IMR-90 (cell line): ENCODE measurements at regions not wholly inside any gene's neighbourhood (a gene's known extent, or its start where the extent isn't known, plus 50 kb on each side); places are given as distances from the start of the nearest gene placed in this dataset.

ENCODE experiments used
- ATAC-seq: fragments of 200-7000 bp; cut with Tn5 transposase; 2 replicates; pipeline ENCODE4 v1.9.1; 2020; ENCODE audit warnings: low read depth, mild to moderate bottlenecking, moderate library complexity
- BruUV-seq: library from RNA; stranded (reverse); fragments of 400-500 nt; replicated peaks from 2 replicates; lab custom pipeline; 2021; lab: Mats Ljungman, UMichigan
- CTCF ChIA-PET: fragments of 300-600 bp; formaldehyde crosslinking; extraction: SDS; loops from one replicate; lab custom pipeline; 2021; ENCODE audit warnings: antibody characterized with exemption; lab: Yijun Ruan, JAX
- POLR2A ChIA-PET: fragments of 300-600 bp; sonication (Branson Sonifier 250); formaldehyde crosslinking; loops from one replicate; lab custom pipeline; 2022; ENCODE audit warnings: antibody characterized with exemption; ENCODE audit not compliant: unreplicated experiment; lab: Charles Lee
- DNase-seq: peaks from one replicate; pipeline ENCODE4 v3.0.0; 2013
- H2AFZ ChIP-seq: replicated peaks from 2 replicates; pipeline ENCODE3; 2013; ENCODE audit warnings: low read length, mild to moderate bottlenecking; ENCODE audit not compliant: poor library complexity
- H2AK5ac ChIP-seq: 2 replicates; pipeline ENCODE4 v1.6.1; 2013; ENCODE audit warnings: low read depth, low read length, inconsistent platforms
- H2AK9ac ChIP-seq: replicated peaks from 2 replicates; pipeline ENCODE3; 2013; ENCODE audit warnings: mild to moderate bottlenecking, low read depth, low read length, moderate library complexity; ENCODE audit not compliant: poor library complexity
- H2BK120ac ChIP-seq: 2 replicates; pipeline ENCODE4 v1.6.1; 2013; ENCODE audit warnings: low read depth, low read length, inconsistent platforms
- H2BK15ac ChIP-seq: 3 replicates; pipeline ENCODE4 v1.6.1; 2013; ENCODE audit warnings: low read depth, low read length, inconsistent platforms
- H2BK20ac ChIP-seq: 2 replicates; pipeline ENCODE4 v1.6.1; 2013; ENCODE audit warnings: low read depth, mild to moderate bottlenecking, inconsistent platforms, low read length, moderate library complexity
- H2BK5ac ChIP-seq: 2 replicates; pipeline ENCODE4 v1.6.1; 2013; ENCODE audit warnings: mild to moderate bottlenecking, low read depth, low read length, inconsistent platforms; ENCODE audit not compliant: poor library complexity, severe bottlenecking
- H3K14ac ChIP-seq: replicated peaks from 2 replicates; pipeline ENCODE4 v1.6.1; 2013; ENCODE audit warnings: low read depth, low read length, inconsistent platforms
- H3K18ac ChIP-seq: 2 replicates; pipeline ENCODE4 v1.6.1; 2013; ENCODE audit warnings: low read depth, low read length, control low read depth
- H3K23ac ChIP-seq: 2 replicates; pipeline ENCODE4 v1.6.1; 2013; ENCODE audit warnings: low read depth, low read length, inconsistent platforms
- H3K27ac ChIP-seq: 2 replicates; pipeline ENCODE4 v1.5.1; 2013; ENCODE audit warnings: mild to moderate bottlenecking, control low read depth, low read length; ENCODE audit not compliant: insufficient read depth
- H3K27me3 ChIP-seq: 2 replicates; pipeline ENCODE4 v1.6.1; 2013; ENCODE audit warnings: low read length; ENCODE audit not compliant: control insufficient read depth, insufficient read depth
- H3K36me3 ChIP-seq: 2 replicates; pipeline ENCODE4 v1.6.1; 2013; ENCODE audit warnings: low read length, mixed read lengths; ENCODE audit not compliant: control insufficient read depth, insufficient read depth
- H3K4ac ChIP-seq: 2 replicates; pipeline ENCODE4 v1.6.1; 2013; ENCODE audit warnings: low read depth, low read length, inconsistent platforms
- H3K4me1 ChIP-seq: 2 replicates; pipeline ENCODE4 v1.6.1; 2013; ENCODE audit warnings: low read length, mixed read lengths; ENCODE audit not compliant: control insufficient read depth, insufficient read depth
- H3K4me2 ChIP-seq: 2 replicates; pipeline ENCODE4 v1.6.1; 2013; ENCODE audit warnings: low read depth, mild to moderate bottlenecking, control low read depth, low read length, moderate library complexity
- H3K4me3 ChIP-seq: 2 replicates; pipeline ENCODE4 v1.5.1; 2013; ENCODE audit warnings: low read depth, mild to moderate bottlenecking, control low read depth, low read length, moderate library complexity; ENCODE audit not compliant: insufficient read depth
- H3K56ac ChIP-seq: 2 replicates; pipeline ENCODE4 v1.6.1; 2013; ENCODE audit warnings: low read length, inconsistent platforms; ENCODE audit not compliant: insufficient read depth; ENCODE audit errors: extremely low read depth
- H3K79me1 ChIP-seq, 2 experiments: 2 replicates each; pipeline ENCODE4 v1.6.1; 2013; ENCODE audit warnings: low read length in 2 of 2, inconsistent platforms in 1 of 2, low read depth in 1 of 2
- H3K9ac ChIP-seq: 2 replicates; pipeline ENCODE4 v1.6.1; 2013; ENCODE audit warnings: low read depth, low read length, control low read depth
- H3K9me1 ChIP-seq: 2 replicates; pipeline ENCODE4 v1.6.1; 2013; ENCODE audit warnings: low read length, inconsistent platforms; ENCODE audit not compliant: insufficient read depth
- H3K9me3 ChIP-seq: 2 replicates; pipeline ENCODE4 v1.6.1; 2013; ENCODE audit warnings: low read length; ENCODE audit not compliant: control insufficient read depth, insufficient read depth
- H4K20me1 ChIP-seq: 2 replicates; pipeline ENCODE4 v1.6.1; 2013; ENCODE audit warnings: low read length, inconsistent platforms; ENCODE audit not compliant: insufficient read depth
- H4K5ac ChIP-seq: 2 replicates; pipeline ENCODE4 v1.6.1; 2013; ENCODE audit warnings: mild to moderate bottlenecking, low read depth, low read length, control low read depth
- H4K8ac ChIP-seq, 2 experiments: 2 replicates each; pipeline ENCODE4 v1.6.1; 2013; ENCODE audit warnings: low read depth in 2 of 2, low read length in 2 of 2, control low read depth in 1 of 2, inconsistent platforms in 1 of 2
- H4K91ac ChIP-seq: 2 replicates; pipeline ENCODE4 v1.6.1; 2013; ENCODE audit warnings: low read depth, low read length, inconsistent platforms; ENCODE audit not compliant: insufficient read depth
- BHLHE40 ChIP-seq: fragments of 150-350 bp; IDR thresholded peaks from 2 replicates; pipeline ENCODE4 v1.6.1; 2016; ENCODE audit warnings: mild to moderate bottlenecking, low read depth, low read length
- CEBPB ChIP-seq: IDR thresholded peaks from 2 replicates; pipeline ENCODE4 v1.6.1; 2012; ENCODE audit warnings: low read depth, low read length, improper control_type of control experiment
- CHD1 ChIP-seq: IDR thresholded peaks from 2 replicates; pipeline ENCODE4 v1.6.1; 2012; ENCODE audit warnings: low read depth, low read length, improper control_type of control experiment
- FOS ChIP-seq: fragments of 150-350 bp; IDR thresholded peaks from 2 replicates; pipeline ENCODE4 v1.6.1; 2016; ENCODE audit warnings: low read depth, low read length
- MAFK ChIP-seq: IDR thresholded peaks from 2 replicates; pipeline ENCODE4 v1.6.1; 2012; ENCODE audit warnings: low read depth, low read length, improper control_type of control experiment
- MAZ ChIP-seq: IDR thresholded peaks from 2 replicates; pipeline ENCODE4 v1.6.1; 2012; ENCODE audit warnings: low read depth, mild to moderate bottlenecking, low read length, improper control_type of control experiment, moderate library complexity, borderline replicate concordance
- MXI1 ChIP-seq: IDR thresholded peaks from 2 replicates; pipeline ENCODE4 v1.6.1; 2012; ENCODE audit warnings: low read depth, mild to moderate bottlenecking, low read length, moderate library complexity, borderline replicate concordance
- NFE2L2 ChIP-seq: fragments of 150-350 bp; IDR thresholded peaks from 2 replicates; pipeline ENCODE4 v1.6.1; 2016; ENCODE audit warnings: low read depth, mild to moderate bottlenecking, low read length
- POLR2A ChIP-seq: IDR thresholded peaks from 2 replicates; pipeline ENCODE4 v1.6.1; 2012; ENCODE audit warnings: mild to moderate bottlenecking, low read depth, low read length
- RAD21 ChIP-seq: IDR thresholded peaks from 2 replicates; pipeline ENCODE4 v1.6.1; 2012; ENCODE audit warnings: low read length, improper control_type of control experiment
- RCOR1 ChIP-seq: IDR thresholded peaks from 2 replicates; pipeline ENCODE4 v1.6.1; 2012; ENCODE audit warnings: mild to moderate bottlenecking, low read length, improper control_type of control experiment; ENCODE audit not compliant: insufficient replicate concordance
- RFX5 ChIP-seq: IDR thresholded peaks from 2 replicates; pipeline ENCODE4 v1.8.0; 2012; ENCODE audit warnings: low read depth, mild to moderate bottlenecking, low read length, moderate library complexity
- SMC3 ChIP-seq: fragments of 150-350 bp; IDR thresholded peaks from 2 replicates; pipeline ENCODE4 v1.6.1; 2016; ENCODE audit warnings: low read depth, mild to moderate bottlenecking, antibody characterized with exemption, low read length, moderate library complexity
- WGBS, 2 experiments: methylation state at CpG; one replicate each; pipeline versions ENCODE4 v1.1.5 to v1.1.7; 2013; ENCODE audit warnings: missing lambda C conversion rate in 2 of 2; ENCODE audit not compliant: insufficient read length in 1 of 2; ENCODE audit errors: extremely low coverage in 2 of 2; 5-methylcytosine and 5-hydroxymethylcytosine counted together
- dilution Hi-C: fragments of 300-500 bp; cut with HindIII; formaldehyde crosslinking; loops from one replicate; pipeline ENCODE4 v1.14.3; 2018; ENCODE audit warnings: low sequenced_read_pairs; ENCODE audit not compliant: unreplicated experiment
- in situ Hi-C: fragments of 300-500 bp; cut with MboI; formaldehyde crosslinking; loops from 3 replicates; pipeline ENCODE4 v1.14.3; 2019; ENCODE audit warnings: low sequenced_read_pairs, inconsistent platforms, mixed read lengths
- intact Hi-C: fragments of 100-400 bp; cut with micrococcal nuclease; formaldehyde crosslinking; loops from 2 replicates; pipeline ENCODE4 v1.10.0; 2022
- TF ChIP-seq, protein P1 (sequence below): conservative IDR thresholded peaks from 2 replicates; pipeline ENCODE4 v1.5.1; 2012; ENCODE audit warnings: mild to moderate bottlenecking, low read depth, low read length, improper control_type of control experiment
- TF ChIP-seq, protein P2 (sequence below): fragments of 150-350 bp; IDR thresholded peaks from 2 replicates; pipeline ENCODE4 v1.6.1; 2016; ENCODE audit warnings: low read depth, mild to moderate bottlenecking, low read length, moderate library complexity, borderline replicate concordance
- TF ChIP-seq, protein P3 (sequence below): fragments of 150-350 bp; IDR thresholded peaks from 2 replicates; pipeline ENCODE4 v1.6.1; 2017; ENCODE audit warnings: mild to moderate bottlenecking, antibody characterized with exemption, low read length, low read depth

DNA sequence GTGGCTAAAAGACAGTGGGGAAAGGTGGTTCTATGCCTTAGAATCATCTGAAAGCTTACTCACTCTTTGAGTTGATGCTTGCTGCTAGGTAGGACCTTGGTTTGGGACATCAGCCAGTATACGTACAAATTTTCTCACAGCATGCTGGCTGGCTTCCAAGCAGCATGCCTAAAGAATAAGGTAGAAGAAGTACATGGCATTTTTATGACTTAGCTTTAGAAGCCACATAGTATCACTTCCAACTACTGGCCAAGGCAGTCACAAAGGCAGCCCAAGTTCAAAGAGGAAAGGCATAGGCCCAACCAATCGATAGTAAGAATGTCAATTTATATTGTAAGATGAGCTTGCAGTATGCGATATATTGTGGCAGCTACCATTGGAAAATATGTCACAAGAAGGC lies 284.2 kb upstream of the CAND1 start:
- Histone ChIP-seq H2BK120ac (no peak overlapping the region), H3K18ac (no peak overlapping the region), H4K8ac (no peak overlapping the region), H3K4me1 (no peaks in the 10 kb centered on the region), H4K20me1 (no peaks in the 10 kb centered on the region), H2BK5ac (no peak overlapping the region), H3K27me3 (no peaks in the 10 kb centered on the region; the same call in 1 of the 2 replicates), H2AFZ (no peak overlapping the region), H3K14ac (no peak overlapping the region), H3K4me3 (no peak overlapping the region), H3K36me3 (no peaks in the 10 kb centered on the region), H2BK20ac (no peak overlapping the region), H2BK15ac (no peak overlapping the region), H3K4me2 (no peak overlapping the region), H3K79me1 (no peaks in the 10 kb centered on the region), H2AK9ac (no peak overlapping the region), H3K56ac (no peak overlapping the region), H3K9ac (no peak overlapping the region), H3K9me1 (no peaks in the 10 kb centered on the region), H3K23ac (no peak overlapping the region), H4K91ac (no peak overlapping the region), H3K4ac (no peak overlapping the region), H4K5ac (no peak overlapping the region), H3K27ac (no peak overlapping the region), H2AK5ac (no peak overlapping the region), H3K9me3 (no peaks in the 10 kb centered on the region)
- WGBS, 2 experiments: no CpG with 5 or more reads among the region's 3 CpGs
- TF ChIP-seq, protein P1, sequence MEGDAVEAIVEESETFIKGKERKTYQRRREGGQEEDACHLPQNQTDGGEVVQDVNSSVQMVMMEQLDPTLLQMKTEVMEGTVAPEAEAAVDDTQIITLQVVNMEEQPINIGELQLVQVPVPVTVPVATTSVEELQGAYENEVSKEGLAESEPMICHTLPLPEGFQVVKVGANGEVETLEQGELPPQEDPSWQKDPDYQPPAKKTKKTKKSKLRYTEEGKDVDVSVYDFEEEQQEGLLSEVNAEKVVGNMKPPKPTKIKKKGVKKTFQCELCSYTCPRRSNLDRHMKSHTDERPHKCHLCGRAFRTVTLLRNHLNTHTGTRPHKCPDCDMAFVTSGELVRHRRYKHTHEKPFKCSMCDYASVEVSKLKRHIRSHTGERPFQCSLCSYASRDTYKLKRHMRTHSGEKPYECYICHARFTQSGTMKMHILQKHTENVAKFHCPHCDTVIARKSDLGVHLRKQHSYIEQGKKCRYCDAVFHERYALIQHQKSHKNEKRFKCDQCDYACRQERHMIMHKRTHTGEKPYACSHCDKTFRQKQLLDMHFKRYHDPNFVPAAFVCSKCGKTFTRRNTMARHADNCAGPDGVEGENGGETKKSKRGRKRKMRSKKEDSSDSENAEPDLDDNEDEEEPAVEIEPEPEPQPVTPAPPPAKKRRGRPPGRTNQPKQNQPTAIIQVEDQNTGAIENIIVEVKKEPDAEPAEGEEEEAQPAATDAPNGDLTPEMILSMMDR: no peak
- TF ChIP-seq CEBPB (no peak), MAFK (no peak), SMC3 (no peak), RCOR1 (no peak), BHLHE40 (no peak), RFX5 (no peak), RAD21 (no peak), CHD1 (no peak), FOS (no peak), MXI1 (no peak), POLR2A (no peak), NFE2L2 (no peak), MAZ (no peak)
- TF ChIP-seq, protein P2, sequence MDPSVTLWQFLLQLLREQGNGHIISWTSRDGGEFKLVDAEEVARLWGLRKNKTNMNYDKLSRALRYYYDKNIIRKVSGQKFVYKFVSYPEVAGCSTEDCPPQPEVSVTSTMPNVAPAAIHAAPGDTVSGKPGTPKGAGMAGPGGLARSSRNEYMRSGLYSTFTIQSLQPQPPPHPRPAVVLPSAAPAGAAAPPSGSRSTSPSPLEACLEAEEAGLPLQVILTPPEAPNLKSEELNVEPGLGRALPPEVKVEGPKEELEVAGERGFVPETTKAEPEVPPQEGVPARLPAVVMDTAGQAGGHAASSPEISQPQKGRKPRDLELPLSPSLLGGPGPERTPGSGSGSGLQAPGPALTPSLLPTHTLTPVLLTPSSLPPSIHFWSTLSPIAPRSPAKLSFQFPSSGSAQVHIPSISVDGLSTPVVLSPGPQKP: no peak
- TF ChIP-seq, protein P3, sequence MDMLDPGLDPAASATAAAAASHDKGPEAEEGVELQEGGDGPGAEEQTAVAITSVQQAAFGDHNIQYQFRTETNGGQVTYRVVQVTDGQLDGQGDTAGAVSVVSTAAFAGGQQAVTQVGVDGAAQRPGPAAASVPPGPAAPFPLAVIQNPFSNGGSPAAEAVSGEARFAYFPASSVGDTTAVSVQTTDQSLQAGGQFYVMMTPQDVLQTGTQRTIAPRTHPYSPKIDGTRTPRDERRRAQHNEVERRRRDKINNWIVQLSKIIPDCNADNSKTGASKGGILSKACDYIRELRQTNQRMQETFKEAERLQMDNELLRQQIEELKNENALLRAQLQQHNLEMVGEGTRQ: no peak
- ATAC-seq: no peak
- no TSS peak for BruUV-seq
- dilution Hi-C loops (no loop called here), intact Hi-C loops (no loop called here), in situ Hi-C loops (no loop called here)
- CTCF ChIA-PET: no interaction called here
- POLR2A ChIA-PET: no interaction called here
- no peak for DNase-seq
